H9 (cell line): ENCODE measurements at regions not wholly inside any gene's neighbourhood (a gene's known extent, or its start where the extent isn't known, plus 50 kb on each side); places are given as distances from the start of the nearest gene placed in this dataset.
A peak's percentile ranks its signal among the peaks of the same experiment; 100 is the strongest.

Experiments
- DNase-seq: peaks from one replicate; pipeline ENCODE4 v3.0.0-alpha.2; 2017
- H2AFZ ChIP-seq: one replicate; pipeline ENCODE4 v1.6.1; 2013; ENCODE audit warnings: mild to moderate bottlenecking, low read length, control low read depth, moderate library complexity
- H2AK5ac ChIP-seq: 2 replicates; pipeline ENCODE4 v1.6.1; 2013; ENCODE audit warnings: low read length, control low read depth, mixed read lengths; ENCODE audit not compliant: insufficient read length
- H2BK120ac ChIP-seq: one replicate; pipeline ENCODE4 v1.6.1; 2013; ENCODE audit warnings: low read depth, mild to moderate bottlenecking, low read length, control low read depth, inconsistent platforms; ENCODE audit not compliant: poor library complexity, severe bottlenecking
- H2BK12ac ChIP-seq: 2 replicates; pipeline ENCODE4 v1.6.1; 2013; ENCODE audit warnings: low read length, control low read depth, mixed read lengths, low read depth; ENCODE audit not compliant: insufficient read length
- H2BK15ac ChIP-seq: 2 replicates; pipeline ENCODE4 v1.6.1; 2013; ENCODE audit warnings: low read depth, low read length, control low read depth
- H2BK20ac ChIP-seq: one replicate; pipeline ENCODE4 v1.6.1; 2013; ENCODE audit warnings: low read depth, mild to moderate bottlenecking, low read length, control low read depth, inconsistent platforms; ENCODE audit not compliant: poor library complexity, severe bottlenecking
- H2BK5ac ChIP-seq: 2 replicates; pipeline ENCODE4 v1.6.1; 2013; ENCODE audit warnings: low read length, control low read depth, mixed read lengths; ENCODE audit not compliant: insufficient read length
- H3K14ac ChIP-seq: 2 replicates; pipeline ENCODE4 v1.6.1; 2013; ENCODE audit warnings: low read length, control low read depth; ENCODE audit not compliant: insufficient read depth
- H3K18ac ChIP-seq: 2 replicates; pipeline ENCODE4 v1.6.1; 2013; ENCODE audit warnings: low read depth, mild to moderate bottlenecking, mixed read lengths, low read length, control low read depth; ENCODE audit not compliant: insufficient read length
- H3K23ac ChIP-seq: 2 replicates; pipeline ENCODE4 v1.6.1; 2013; ENCODE audit warnings: low read length, control low read depth, mixed read lengths, low read depth; ENCODE audit not compliant: insufficient read length
- H3K23me2 ChIP-seq: 2 replicates; pipeline ENCODE4 v1.6.1; 2013; ENCODE audit warnings: low read depth, mild to moderate bottlenecking, mixed read lengths, low read length, control low read depth; ENCODE audit not compliant: insufficient read length, poor library complexity, severe bottlenecking
- H3K27ac ChIP-seq: 2 replicates; pipeline ENCODE4 v1.5.1; 2013; ENCODE audit warnings: low read length, control low read depth, mixed read lengths, low read depth; ENCODE audit not compliant: insufficient read length
- H3K27me3 ChIP-seq: 2 replicates; pipeline ENCODE4 v1.6.1; 2013; ENCODE audit warnings: low read length, control low read depth, inconsistent platforms; ENCODE audit not compliant: insufficient read depth
- H3K4ac ChIP-seq: 2 replicates; pipeline ENCODE4 v1.6.1; 2013; ENCODE audit warnings: low read depth, mild to moderate bottlenecking, control low read depth, inconsistent platforms, low read length, moderate library complexity
- H3K4me1 ChIP-seq: 2 replicates; pipeline ENCODE4 v1.6.1; 2013; ENCODE audit warnings: low read length, control low read depth, inconsistent platforms; ENCODE audit not compliant: insufficient read depth
- H3K4me2 ChIP-seq: 2 replicates; pipeline ENCODE4 v1.6.1; 2013; ENCODE audit warnings: low read length, control low read depth, mixed read lengths; ENCODE audit not compliant: insufficient read length, insufficient read depth
- H3K56ac ChIP-seq: 2 replicates; pipeline ENCODE4 v1.6.1; 2013; ENCODE audit warnings: low read depth, mild to moderate bottlenecking, mixed read lengths, low read length, control low read depth; ENCODE audit not compliant: insufficient read length
- H3K79me1 ChIP-seq: 2 replicates; pipeline ENCODE4 v1.6.1; 2013; ENCODE audit warnings: low read depth, mild to moderate bottlenecking, moderate library complexity, low read length, control low read depth, inconsistent platforms; ENCODE audit not compliant: insufficient read depth, poor library complexity, severe bottlenecking
- H3K79me2 ChIP-seq: 2 replicates; pipeline ENCODE4 v1.6.1; 2013; ENCODE audit warnings: low read length, control low read depth, inconsistent platforms; ENCODE audit not compliant: insufficient read depth
- H3K9ac ChIP-seq: 2 replicates; pipeline ENCODE4 v1.6.1; 2013; ENCODE audit warnings: low read length, control low read depth, mixed read lengths; ENCODE audit not compliant: insufficient read length; ENCODE audit errors: extremely low read depth
- H3K9me3 ChIP-seq: one replicate; pipeline ENCODE4 v1.6.1; 2013; ENCODE audit warnings: low read depth, low read length, inconsistent platforms; ENCODE audit not compliant: control insufficient read depth
- H3T11ph ChIP-seq: one replicate; pipeline ENCODE4 v1.6.1; 2013; ENCODE audit warnings: mild to moderate bottlenecking, low read length, control low read depth, inconsistent platforms
- H4K20me1 ChIP-seq: one replicate; pipeline ENCODE4 v1.6.1; 2013; ENCODE audit not compliant: control insufficient read depth, insufficient read length, insufficient read depth
- H4K5ac ChIP-seq: 2 replicates; pipeline ENCODE4 v1.6.1; 2013; ENCODE audit warnings: low read depth, mild to moderate bottlenecking, mixed read lengths, low read length, control low read depth; ENCODE audit not compliant: insufficient read length
- H4K8ac ChIP-seq: replicated peaks from 2 replicates; pipeline ENCODE4 v1.6.1; 2013; ENCODE audit warnings: low read length, control low read depth, mixed read lengths, low read depth; ENCODE audit not compliant: insufficient read length
- H4K91ac ChIP-seq: 2 replicates; pipeline ENCODE4 v1.6.1; 2013; ENCODE audit warnings: low read depth, mild to moderate bottlenecking, moderate library complexity, mixed read lengths, low read length, control low read depth; ENCODE audit not compliant: insufficient read length
- H3K27ac Mint-ChIP-seq, 3 experiments: 2 replicates in 2 of 3; 3 replicates in 1 of 3; pipeline ENCODE4 v1.8.0; 2020 to 2021; ENCODE audit warnings: mixed read lengths in 3 of 3, mild to moderate bottlenecking in 1 of 3, moderate library complexity in 1 of 3
- H3K27me3 Mint-ChIP-seq: 2 replicates; pipeline ENCODE4 v1.8.0; 2021; ENCODE audit warnings: low read depth, mild to moderate bottlenecking, moderate library complexity, mixed read lengths
- H3K36me3 Mint-ChIP-seq, 3 experiments: 2 replicates in 2 of 3; 3 replicates in 1 of 3; pipeline ENCODE4 v1.8.0; 2020 to 2021; ENCODE audit warnings: low read depth in 3 of 3, mixed read lengths in 3 of 3; ENCODE audit not compliant: insufficient read depth in 1 of 3
- H3K4me1 Mint-ChIP-seq, 2 experiments: 2 replicates each; pipeline ENCODE4 v1.8.0; 2020; ENCODE audit warnings: mixed read lengths in 2 of 2
- H3K4me3 Mint-ChIP-seq, 2 experiments: 2 replicates in 1 of 2; 3 replicates in 1 of 2; pipeline ENCODE4 v1.8.0; 2020 to 2021; ENCODE audit warnings: mild to moderate bottlenecking in 2 of 2, mixed read lengths in 2 of 2, moderate library complexity in 1 of 2
- H3K9me3 Mint-ChIP-seq, 2 experiments: 2 replicates in 1 of 2; 3 replicates in 1 of 2; pipeline ENCODE4 v1.8.0; 2020; ENCODE audit warnings: mild to moderate bottlenecking in 2 of 2, mixed read lengths in 2 of 2, moderate library complexity in 1 of 2
- WGBS: extraction: QIAGEN DNeasy Blood & Tissue Kit; methylation state at CpG from one replicate; pipeline ENCODE4 v1.1.7; 2013; ENCODE audit warnings: missing lambda C conversion rate, low lambda C conversion rate, mixed read lengths; ENCODE audit not compliant: insufficient read length; ENCODE audit errors: extremely low coverage; 5-methylcytosine and 5-hydroxymethylcytosine counted together
- TF ChIP-seq, protein P1 (sequence below): fragments of 200-600 bp; sonication (generic); conservative IDR thresholded peaks from 3 replicates; pipeline ENCODE4 v1.8.0; 2021; ENCODE audit warnings: antibody characterized with exemption, mild to moderate bottlenecking

DNA sequence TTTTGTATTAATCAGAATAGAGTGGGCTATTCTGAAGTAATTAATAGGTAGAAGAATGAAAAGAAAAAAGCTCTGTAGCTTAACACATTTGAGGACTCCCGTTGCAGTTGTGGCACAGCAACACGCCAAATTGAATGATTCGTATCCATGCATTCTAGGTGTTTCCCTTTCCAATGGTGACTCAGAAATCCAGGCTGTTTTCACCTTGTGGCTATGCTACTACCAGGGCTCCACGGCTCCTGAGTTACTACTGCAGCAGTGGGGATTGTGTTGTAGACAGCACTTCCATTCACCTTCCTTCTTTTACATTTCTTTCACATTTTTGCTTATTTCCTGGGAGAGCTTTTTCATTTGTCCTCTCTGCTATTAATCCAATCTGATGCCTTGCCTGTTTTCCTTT, 1616.4 kb downstream of the CDH8 start:
- no peak overlapping the region for H2AK5ac ChIP-seq

More for the DNA sequence above, 1616.4 kb downstream of the CDH8 start:
- Histone ChIP-seq H3K4ac (no peak overlapping the region), H3K4me1 (no peaks in the 10 kb centered on the region), H3K56ac (no peak overlapping the region), H3K9ac (no peak overlapping the region), H3K4me2 (no peak overlapping the region), H2BK15ac (no peak overlapping the region), H4K20me1 (no peaks in the 10 kb centered on the region), H4K8ac (no peak overlapping the region), H3K27me3 (no peaks in the 10 kb centered on the region), H4K91ac (no peak overlapping the region), H3K18ac (no peak overlapping the region), H4K5ac (no peak overlapping the region), H2BK20ac (no peak overlapping the region), H3K23me2 (no peaks in the 10 kb centered on the region), H3K14ac (no peak overlapping the region), H3K79me2 (no peaks in the 10 kb centered on the region), H3K9me3 (no peaks in the 10 kb centered on the region), H2AFZ (no peak overlapping the region), H3K23ac (no peak overlapping the region), H3K79me1 (no peaks in the 10 kb centered on the region), H2BK120ac (no peak overlapping the region), H2BK12ac (no peak overlapping the region), H2BK5ac (no peak overlapping the region), H3K27ac (no peak overlapping the region), H3T11ph (no peak overlapping the region)
- no peak for DNase-seq
- no peaks in the 10 kb centered on the region for H3K27me3 Mint-ChIP-seq
- H3K4me3 Mint-ChIP-seq, result no peak overlapping the region
- peaks cover 5 to 10% of the 10 kb centered on the region in 2 experiments for H3K4me1 Mint-ChIP-seq
- no peaks in the 10 kb centered on the region for H3K9me3 Mint-ChIP-seq
- no CpG with 5 or more reads among the region's 4 CpGs for WGBS
- TF ChIP-seq, protein P1, sequence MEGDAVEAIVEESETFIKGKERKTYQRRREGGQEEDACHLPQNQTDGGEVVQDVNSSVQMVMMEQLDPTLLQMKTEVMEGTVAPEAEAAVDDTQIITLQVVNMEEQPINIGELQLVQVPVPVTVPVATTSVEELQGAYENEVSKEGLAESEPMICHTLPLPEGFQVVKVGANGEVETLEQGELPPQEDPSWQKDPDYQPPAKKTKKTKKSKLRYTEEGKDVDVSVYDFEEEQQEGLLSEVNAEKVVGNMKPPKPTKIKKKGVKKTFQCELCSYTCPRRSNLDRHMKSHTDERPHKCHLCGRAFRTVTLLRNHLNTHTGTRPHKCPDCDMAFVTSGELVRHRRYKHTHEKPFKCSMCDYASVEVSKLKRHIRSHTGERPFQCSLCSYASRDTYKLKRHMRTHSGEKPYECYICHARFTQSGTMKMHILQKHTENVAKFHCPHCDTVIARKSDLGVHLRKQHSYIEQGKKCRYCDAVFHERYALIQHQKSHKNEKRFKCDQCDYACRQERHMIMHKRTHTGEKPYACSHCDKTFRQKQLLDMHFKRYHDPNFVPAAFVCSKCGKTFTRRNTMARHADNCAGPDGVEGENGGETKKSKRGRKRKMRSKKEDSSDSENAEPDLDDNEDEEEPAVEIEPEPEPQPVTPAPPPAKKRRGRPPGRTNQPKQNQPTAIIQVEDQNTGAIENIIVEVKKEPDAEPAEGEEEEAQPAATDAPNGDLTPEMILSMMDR, result no peak
- no peaks in the 10 kb centered on the region; a peak in 1 of 7 replicates for H3K36me3 Mint-ChIP-seq
- peak overlapping the region in 1 of 3 experiments; percentile 30; a peak in 2 of 7 replicates for H3K27ac Mint-ChIP-seq
